Hepatocyte (in vitro differentiated cells): ENCODE measurements at regions not wholly inside any gene's neighbourhood (a gene's known extent, or its start where the extent isn't known, plus 50 kb on each side); places are given as distances from the start of the nearest gene placed in this dataset.

Experiments
- CTCF ChIP-seq: fragments of 200-600 bp; sonication (generic); IDR thresholded peaks from 2 replicates; pipeline ENCODE4 v1.5.1; 2016; ENCODE audit warnings: antibody characterized with exemption, mild to moderate bottlenecking; ENCODE audit not compliant: poor library complexity
- EZH2 ChIP-seq: fragments of 200-600 bp; sonication (generic); IDR thresholded peaks from 2 replicates; pipeline ENCODE4 v1.6.1; 2016; ENCODE audit warnings: antibody characterized with exemption, mild to moderate bottlenecking, borderline replicate concordance

- TF ChIP-seq EZH2 (no peak), CTCF (no peak)
Measured at GRCh38 chr21:16215663-16216183, 485.9 kb downstream of the USP25 start.
